ENCODE measurements at regions not wholly inside any gene's neighbourhood (a gene's known extent, or its start where the extent isn't known, plus 50 kb on each side); places are given as distances from the start of the nearest gene placed in this dataset.

DNA sequence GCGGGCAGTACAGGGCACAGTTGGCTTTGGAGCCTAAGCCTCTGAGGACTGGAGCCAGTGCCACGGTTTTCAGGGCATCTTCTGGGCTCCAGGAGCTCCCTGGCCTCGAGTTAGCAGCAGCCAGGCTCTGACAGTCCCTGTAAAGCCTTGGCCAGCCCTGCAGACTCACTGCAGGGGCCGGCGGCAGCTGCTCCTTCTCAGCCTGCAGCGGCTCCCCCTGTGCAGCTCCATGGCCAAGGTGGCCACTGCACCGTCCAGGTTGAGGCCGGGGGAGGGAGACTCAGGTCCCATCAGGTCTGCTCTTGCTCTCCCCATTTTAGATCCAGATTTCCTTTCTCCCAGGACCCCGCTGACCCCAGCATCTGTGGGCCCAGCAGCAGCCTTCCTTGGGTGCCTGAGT, 1461.1 kb downstream of the BRD1 start:
- H4K91ac ChIP-seq (ENCODE audit: insufficient read depth, low read depth, low read length) = no peak overlapping the region
- H3K9ac ChIP-seq (ENCODE audit: low read depth, low read length) = no peak overlapping the region
- no peaks in the 10 kb centered on the region for H3K9me1 ChIP-seq (ENCODE audit: insufficient read depth, low read length)
- no peak overlapping the region for H3K4ac ChIP-seq (ENCODE audit: low read depth, low read length)
- H3K4me2 ChIP-seq (ENCODE audit: low read depth, low read length) = no peak overlapping the region
- CTCF ChIA-PET = interaction anchor here (0.7 kb wide), 1 partner anchor 800 kb away, joined by 3 read pairs; no protein-coding TSS in a partner anchor
- peaks cover 51% of the 10 kb centered on the region for H3K9me3 ChIP-seq (ENCODE audit: control insufficient read depth, insufficient read depth, low read length)
- H2AFZ ChIP-seq (replicated peaks; ENCODE audit: low read length, poor library complexity) = no peak overlapping the region
- no peak overlapping the region for H4K8ac ChIP-seq (ENCODE audit: low read depth in 2 of 2, low read length in 2 of 2)
- no peak overlapping the region for H2BK20ac ChIP-seq (ENCODE audit: low read depth, low read length)
- no peaks in the 10 kb centered on the region for H4K20me1 ChIP-seq (ENCODE audit: insufficient read depth, low read length)
- no peak overlapping the region for H2BK5ac ChIP-seq (ENCODE audit: low read depth, low read length, poor library complexity, severe bottlenecking)
- no TSS peak for BruUV-seq (replicated peaks)
- no peak for DNase-seq
- H3K79me1 ChIP-seq (ENCODE audit: low read depth in 1 of 2, low read length in 2 of 2) = no peaks in the 10 kb centered on the region
- H3K23ac ChIP-seq (ENCODE audit: low read depth, low read length) = no peak overlapping the region
- no peak for ATAC-seq (ENCODE audit: low read depth)
- no peaks in the 10 kb centered on the region for H3K4me1 ChIP-seq (ENCODE audit: control insufficient read depth, insufficient read depth, low read length)
- H3K4me3 ChIP-seq (ENCODE audit: insufficient read depth, low read depth, low read length) = no peak overlapping the region
- POLR2A ChIA-PET (ENCODE audit: unreplicated experiment) = no interaction called here
- TF ChIP-seq RCOR1 (IDR thresholded peaks at IDR 0.05; ENCODE audit: insufficient replicate concordance, low read length) = no peak
- no peak for TF ChIP-seq CEBPB (IDR thresholded peaks at IDR 0.05; ENCODE audit: low read depth, low read length)
- TF ChIP-seq POLR2A (IDR thresholded peaks at IDR 0.05; ENCODE audit: low read depth, low read length) = no peak
- TF ChIP-seq CHD1 (IDR thresholded peaks at IDR 0.05; ENCODE audit: low read depth, low read length) = no peak
- TF ChIP-seq NFE2L2 (IDR thresholded peaks at IDR 0.05; ENCODE audit: low read depth, low read length) = no peak
- TF ChIP-seq RFX5 (IDR thresholded peaks at IDR 0.05; ENCODE audit: low read depth, low read length) = no peak
- TF ChIP-seq, protein P1, sequence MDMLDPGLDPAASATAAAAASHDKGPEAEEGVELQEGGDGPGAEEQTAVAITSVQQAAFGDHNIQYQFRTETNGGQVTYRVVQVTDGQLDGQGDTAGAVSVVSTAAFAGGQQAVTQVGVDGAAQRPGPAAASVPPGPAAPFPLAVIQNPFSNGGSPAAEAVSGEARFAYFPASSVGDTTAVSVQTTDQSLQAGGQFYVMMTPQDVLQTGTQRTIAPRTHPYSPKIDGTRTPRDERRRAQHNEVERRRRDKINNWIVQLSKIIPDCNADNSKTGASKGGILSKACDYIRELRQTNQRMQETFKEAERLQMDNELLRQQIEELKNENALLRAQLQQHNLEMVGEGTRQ (IDR thresholded peaks at IDR 0.05; ENCODE audit: low read depth, low read length) = no peak
- no peak for TF ChIP-seq FOS (IDR thresholded peaks at IDR 0.05; ENCODE audit: low read depth, low read length)
- no peak for TF ChIP-seq BHLHE40 (IDR thresholded peaks at IDR 0.05; ENCODE audit: low read depth, low read length)
- no peak overlapping the region for H4K5ac ChIP-seq (ENCODE audit: low read depth, low read length)
- H3K18ac ChIP-seq (ENCODE audit: low read depth, low read length) = no peak overlapping the region
- no peak overlapping the region for H2BK15ac ChIP-seq (ENCODE audit: low read depth, low read length)
- no peak overlapping the region for H3K14ac ChIP-seq (replicated peaks; ENCODE audit: low read depth, low read length)
- no peak overlapping the region for H3K27ac ChIP-seq (ENCODE audit: insufficient read depth, low read length)
- H3K56ac ChIP-seq (ENCODE audit: extremely low read depth, insufficient read depth, low read length) = no peak overlapping the region
- H3K36me3 ChIP-seq (ENCODE audit: control insufficient read depth, insufficient read depth, low read length) = no peaks in the 10 kb centered on the region
- H3K27me3 ChIP-seq (ENCODE audit: control insufficient read depth, insufficient read depth, low read length) = no peaks in the 10 kb centered on the region
- no peak overlapping the region for H2BK120ac ChIP-seq (ENCODE audit: low read depth, low read length)
- 56% methylated on average over 6 of the region's 9 CpGs; no CpG with 5 or more reads in 1 of the 2 experiments for WGBS, 2 experiments (ENCODE audit: extremely low coverage in 2 of 2, insufficient read length in 1 of 2)
- H2AK5ac ChIP-seq (ENCODE audit: low read depth, low read length) = no peak overlapping the region
- H2AK9ac ChIP-seq (replicated peaks; ENCODE audit: low read depth, low read length, poor library complexity) = no peak overlapping the region
- in situ Hi-C loops (cut with MboI; ENCODE audit: low sequenced_read_pairs) (no loop called here), dilution Hi-C loops (cut with HindIII; ENCODE audit: low sequenced_read_pairs, unreplicated experiment) (no loop called here), intact Hi-C loops (cut with micrococcal nuclease) (no loop called here)

All from IMR-90 (cell line).